ENCODE measurements at regions not wholly inside any gene's neighbourhood (a gene's known extent, or its start where the extent isn't known, plus 50 kb on each side); places are given as distances from the start of the nearest gene placed in this dataset.

DNA sequence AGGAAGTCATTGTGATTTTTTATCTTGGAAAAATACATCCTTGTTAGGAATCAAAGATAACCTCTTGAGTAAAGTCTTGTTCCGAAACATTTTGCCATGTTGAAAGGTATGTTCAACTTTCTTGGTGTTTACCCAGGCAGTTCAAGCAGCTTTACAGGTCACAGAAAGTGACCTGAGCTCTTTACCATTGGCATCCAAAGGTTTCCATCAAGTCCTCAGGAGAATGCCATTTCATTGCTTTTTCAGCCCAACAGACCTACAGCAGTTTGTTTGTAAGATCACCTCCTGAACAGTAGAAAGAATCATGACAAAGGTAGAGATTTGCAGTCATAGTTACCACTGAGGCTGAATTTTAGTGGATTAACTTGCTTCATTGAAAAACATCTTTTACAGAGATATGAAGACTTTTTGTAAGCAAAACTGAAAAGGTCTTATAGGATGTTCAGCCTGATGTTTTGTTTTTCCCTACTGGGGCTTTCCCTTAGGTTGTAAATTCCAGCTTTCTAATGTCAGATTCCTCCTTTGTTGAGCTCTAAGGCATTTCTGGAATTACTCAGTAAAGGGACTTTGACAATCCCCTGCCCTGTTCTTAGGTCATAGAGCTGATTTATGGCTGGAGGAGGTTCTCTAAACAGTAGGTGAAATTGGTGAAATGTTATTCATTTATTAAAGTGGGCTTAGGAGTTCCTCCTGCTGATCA lies 236.8 kb upstream of the RBMS1 start:
- Histone ChIP-seq H3K27ac (ENCODE audit: low read length) (no peak overlapping the region), H3K4me3 (ENCODE audit: low read length) (no peak overlapping the region), H3K27me3 (ENCODE audit: control insufficient read depth, insufficient read depth, low read length) (no peaks in the 10 kb centered on the region), H3K36me3 (ENCODE audit: control insufficient read depth, insufficient read depth, low read length) (no peaks in the 10 kb centered on the region), H3K9me3 (ENCODE audit: control insufficient read depth, low read depth, low read length) (no peaks in the 10 kb centered on the region), H3K4me1 (ENCODE audit: control insufficient read depth, insufficient read depth, low read length) (no peaks in the 10 kb centered on the region)
- no CpG with 5 or more reads among the region's 1 CpG for WGBS (ENCODE audit: insufficient coverage, low lambda C conversion rate)
- DNase-seq, result no peak

DNA sequence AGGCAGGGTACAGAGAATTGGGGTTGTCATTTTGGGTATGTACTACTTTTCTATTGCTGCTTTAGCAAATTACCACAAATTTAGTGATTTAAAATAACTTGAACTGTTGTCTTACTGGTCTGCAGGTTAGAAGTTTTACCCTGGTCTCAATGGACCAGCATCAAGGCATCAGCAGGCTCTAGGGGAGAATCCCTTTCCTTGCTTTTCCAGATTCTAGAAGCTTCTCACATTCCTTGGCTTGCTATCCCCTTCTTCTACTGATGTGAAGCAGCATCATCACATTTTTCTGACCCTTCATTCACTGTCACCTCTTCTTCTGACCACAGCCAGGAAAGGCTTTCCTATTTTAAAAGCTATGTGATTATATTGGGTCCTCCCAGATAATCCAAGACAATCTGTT lies 237.8 kb upstream of the RBMS1 start:
- H3K4me1 ChIP-seq (ENCODE audit: control insufficient read depth, insufficient read depth, low read length), result no peaks in the 10 kb centered on the region
- DNase-seq, result no peak
- H3K36me3 ChIP-seq (ENCODE audit: control insufficient read depth, insufficient read depth, low read length), result no peaks in the 10 kb centered on the region
- no peaks in the 10 kb centered on the region for H3K9me3 ChIP-seq (ENCODE audit: control insufficient read depth, low read depth, low read length)
- no peaks in the 10 kb centered on the region for H3K27me3 ChIP-seq (ENCODE audit: control insufficient read depth, insufficient read depth, low read length)
- H3K4me3 ChIP-seq (ENCODE audit: low read length), result no peak overlapping the region
- no peak overlapping the region for H3K27ac ChIP-seq (ENCODE audit: low read length)

DNA sequence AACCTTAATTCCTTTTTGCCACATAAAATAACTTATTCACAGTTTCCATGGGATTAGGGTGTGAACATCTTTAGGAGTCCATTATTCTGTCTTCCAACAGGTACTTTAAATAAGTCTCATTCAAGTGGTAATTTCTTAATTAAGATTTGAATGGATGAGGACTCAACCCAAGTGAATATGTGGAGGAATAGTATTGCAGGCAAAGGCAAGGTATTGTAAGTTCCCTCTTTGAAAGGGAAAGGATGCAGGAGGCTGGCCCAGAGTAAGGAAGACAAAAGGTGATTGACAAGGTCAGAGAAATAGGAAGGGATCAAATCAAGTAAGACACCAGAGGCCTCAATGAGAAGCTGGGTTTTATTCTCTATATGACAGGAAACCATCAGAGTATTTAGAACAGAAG lies 238.2 kb upstream of the RBMS1 start:
- Histone ChIP-seq H3K9me3 (ENCODE audit: control insufficient read depth, low read depth, low read length) (no peaks in the 10 kb centered on the region), H3K27me3 (ENCODE audit: control insufficient read depth, insufficient read depth, low read length) (no peaks in the 10 kb centered on the region), H3K27ac (ENCODE audit: low read length) (no peak overlapping the region), H3K36me3 (ENCODE audit: control insufficient read depth, insufficient read depth, low read length) (no peaks in the 10 kb centered on the region), H3K4me1 (ENCODE audit: control insufficient read depth, insufficient read depth, low read length) (no peaks in the 10 kb centered on the region), H3K4me3 (ENCODE audit: low read length) (no peak overlapping the region)
- DNase-seq, result no peak

DNA sequence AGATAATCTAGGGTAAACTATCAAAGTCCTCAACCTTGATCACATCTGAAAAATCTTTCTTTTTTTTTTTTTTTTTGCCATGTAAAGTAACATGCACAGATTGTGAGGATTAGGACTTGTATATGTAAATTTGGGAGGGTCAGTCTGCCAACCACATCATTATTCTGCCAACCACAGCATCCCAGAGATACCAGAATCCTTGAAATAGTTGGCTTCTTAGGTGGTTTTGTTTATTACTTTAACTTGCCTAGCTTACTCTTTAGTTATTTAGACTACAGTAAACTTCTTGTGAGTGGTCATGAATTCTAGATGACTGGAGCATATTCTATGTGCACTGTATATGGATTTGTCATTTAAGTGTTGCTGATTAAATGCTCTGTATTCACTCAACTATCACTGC lies 242.1 kb upstream of the RBMS1 start:
- H3K4me1 ChIP-seq (ENCODE audit: control insufficient read depth, insufficient read depth, low read length), result no peaks in the 10 kb centered on the region
- H3K27ac ChIP-seq (ENCODE audit: low read length), result no peak overlapping the region
- no peak for DNase-seq
- H3K27me3 ChIP-seq (ENCODE audit: control insufficient read depth, insufficient read depth, low read length), result no peaks in the 10 kb centered on the region
- H3K9me3 ChIP-seq (ENCODE audit: control insufficient read depth, low read depth, low read length), result no peaks in the 10 kb centered on the region
- no peaks in the 10 kb centered on the region for H3K36me3 ChIP-seq (ENCODE audit: control insufficient read depth, insufficient read depth, low read length)
- no peak overlapping the region for H3K4me3 ChIP-seq (ENCODE audit: low read length)

DNA sequence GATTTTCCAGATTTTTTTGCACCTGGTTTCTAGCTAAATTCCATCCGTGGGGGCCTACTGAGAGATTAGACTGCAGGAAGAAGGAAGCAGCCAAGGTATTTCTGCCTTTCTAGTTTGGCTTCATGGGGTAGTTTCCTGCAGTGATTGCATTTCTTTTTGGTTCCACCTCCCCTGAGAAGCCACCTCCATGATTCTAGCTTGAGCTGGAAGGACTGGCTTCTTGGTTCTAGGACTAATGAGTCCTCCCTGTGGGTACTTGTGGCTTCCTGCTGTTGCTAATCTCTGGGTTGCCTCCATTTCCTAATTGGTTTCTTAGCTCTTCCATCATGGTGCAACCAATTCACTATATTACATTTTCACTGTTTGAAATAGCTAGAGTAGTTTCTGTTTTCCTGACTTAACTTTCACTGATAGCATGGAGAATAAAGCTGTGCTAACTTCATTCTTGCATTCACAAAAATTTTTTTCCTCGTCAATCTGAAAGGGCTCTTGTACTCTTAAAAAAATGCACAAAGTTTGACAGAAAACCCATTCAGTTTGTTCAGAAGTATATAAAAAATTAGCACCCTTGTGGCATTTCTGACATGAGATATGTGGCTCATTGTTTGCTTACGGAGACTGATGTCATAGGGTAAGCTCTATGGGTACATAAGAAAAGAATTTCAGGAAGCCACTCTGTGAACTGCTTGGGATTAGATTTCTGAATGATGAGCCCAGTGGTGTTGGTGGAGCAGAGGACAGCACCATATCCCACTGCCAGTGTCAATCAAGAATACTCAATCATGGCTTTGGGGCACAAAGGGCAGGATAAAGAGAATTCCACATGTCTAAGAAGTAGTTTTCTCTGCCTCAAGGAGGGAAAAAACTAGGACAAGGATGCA lies 242.8 kb upstream of the RBMS1 start:
- no peaks in the 10 kb centered on the region for H3K27me3 ChIP-seq (ENCODE audit: control insufficient read depth, insufficient read depth, low read length)
- H3K4me3 ChIP-seq (ENCODE audit: low read length), result no peak overlapping the region
- H3K27ac ChIP-seq (ENCODE audit: low read length), result no peak overlapping the region
- no peak for DNase-seq
- no peaks in the 10 kb centered on the region for H3K36me3 ChIP-seq (ENCODE audit: control insufficient read depth, insufficient read depth, low read length)
- H3K9me3 ChIP-seq (ENCODE audit: control insufficient read depth, low read depth, low read length), result no peaks in the 10 kb centered on the region
- H3K4me1 ChIP-seq (ENCODE audit: control insufficient read depth, insufficient read depth, low read length), result no peaks in the 10 kb centered on the region
- WGBS (ENCODE audit: insufficient coverage, low lambda C conversion rate), result 83% methylated on average over 1 of the region's 3 CpGs

DNA sequence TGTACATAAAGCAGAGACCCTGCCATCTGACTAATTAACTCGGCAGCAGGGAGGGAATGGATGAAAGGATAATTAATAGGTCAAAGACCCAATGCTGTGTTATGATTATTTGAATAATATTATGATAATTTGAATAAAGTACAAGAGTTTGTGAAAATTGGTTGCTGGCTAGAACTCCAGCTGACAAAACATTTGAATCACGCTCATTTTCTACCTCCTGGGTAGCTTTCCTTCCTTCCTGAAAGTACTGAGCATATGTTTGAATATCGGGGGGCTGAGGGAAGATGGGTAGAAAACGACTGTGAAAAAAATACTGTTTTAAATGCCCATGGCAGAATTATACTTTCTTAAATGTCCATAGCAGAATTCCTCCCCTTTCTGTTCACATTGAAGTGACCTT lies 243.6 kb upstream of the RBMS1 start:
- Histone ChIP-seq H3K4me1 (ENCODE audit: control insufficient read depth, insufficient read depth, low read length) (no peaks in the 10 kb centered on the region), H3K27ac (ENCODE audit: low read length) (no peak overlapping the region), H3K9me3 (ENCODE audit: control insufficient read depth, low read depth, low read length) (no peaks in the 10 kb centered on the region), H3K27me3 (ENCODE audit: control insufficient read depth, insufficient read depth, low read length) (no peaks in the 10 kb centered on the region), H3K36me3 (ENCODE audit: control insufficient read depth, insufficient read depth, low read length) (no peaks in the 10 kb centered on the region), H3K4me3 (ENCODE audit: low read length) (no peak overlapping the region)
- no peak for DNase-seq
- 80% methylated on average over 1 of the region's 4 CpGs for WGBS (ENCODE audit: insufficient coverage, low lambda C conversion rate)

DNA sequence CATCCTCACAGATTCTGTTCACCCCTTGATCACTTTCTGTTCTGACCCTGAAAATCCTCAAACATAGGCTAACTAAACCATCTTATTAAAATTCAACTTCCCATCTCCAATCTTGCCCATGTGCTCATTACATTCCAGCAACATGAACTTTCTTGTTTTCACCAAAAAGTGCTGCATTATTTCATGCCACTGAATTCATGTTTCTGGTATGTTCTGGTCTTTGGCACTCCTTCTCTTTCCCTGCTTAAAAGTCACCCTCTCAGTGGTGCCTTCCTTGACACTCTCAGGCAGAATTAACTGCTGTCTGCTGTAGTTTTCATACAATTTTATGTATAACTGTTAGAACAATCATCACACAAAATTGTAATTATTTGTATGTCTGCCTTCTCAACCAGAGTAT lies 247.7 kb upstream of the RBMS1 start:
- H3K27ac ChIP-seq (ENCODE audit: low read length), result no peak overlapping the region
- no peaks in the 10 kb centered on the region for H3K4me1 ChIP-seq (ENCODE audit: control insufficient read depth, insufficient read depth, low read length)
- H3K4me3 ChIP-seq (ENCODE audit: low read length), result no peak overlapping the region
- H3K36me3 ChIP-seq (ENCODE audit: control insufficient read depth, insufficient read depth, low read length), result no peaks in the 10 kb centered on the region
- no peak for DNase-seq
- H3K9me3 ChIP-seq (ENCODE audit: control insufficient read depth, low read depth, low read length), result no peaks in the 10 kb centered on the region
- no peaks in the 10 kb centered on the region for H3K27me3 ChIP-seq (ENCODE audit: control insufficient read depth, insufficient read depth, low read length)

DNA sequence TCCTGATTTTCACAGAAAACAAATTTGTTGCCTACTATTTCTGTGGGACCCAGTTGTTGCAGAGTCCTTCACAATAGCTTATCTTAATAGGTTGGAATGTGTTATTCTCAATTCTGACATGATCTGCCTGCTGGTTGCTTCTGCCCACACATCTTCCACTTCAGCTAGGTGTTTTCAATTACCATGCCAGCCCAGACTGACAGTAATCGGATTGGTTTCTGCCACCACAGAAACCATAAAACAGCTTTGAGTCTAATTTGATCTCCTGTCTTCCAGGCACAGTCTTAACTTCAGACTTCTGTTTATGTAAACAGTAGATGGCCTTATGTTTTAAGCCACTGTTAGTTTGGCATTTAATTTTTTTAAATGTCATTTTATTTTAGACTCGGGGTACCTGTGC lies 248.2 kb upstream of the RBMS1 start:
- Histone ChIP-seq H3K36me3 (ENCODE audit: control insufficient read depth, insufficient read depth, low read length) (no peaks in the 10 kb centered on the region), H3K9me3 (ENCODE audit: control insufficient read depth, low read depth, low read length) (no peaks in the 10 kb centered on the region), H3K27me3 (ENCODE audit: control insufficient read depth, insufficient read depth, low read length) (no peaks in the 10 kb centered on the region), H3K4me3 (ENCODE audit: low read length) (no peak overlapping the region), H3K4me1 (ENCODE audit: control insufficient read depth, insufficient read depth, low read length) (no peaks in the 10 kb centered on the region), H3K27ac (ENCODE audit: low read length) (no peak overlapping the region)
- no peak for DNase-seq
- 100% methylated on average over 1 of the region's 2 CpGs for WGBS (ENCODE audit: insufficient coverage, low lambda C conversion rate)

DNA sequence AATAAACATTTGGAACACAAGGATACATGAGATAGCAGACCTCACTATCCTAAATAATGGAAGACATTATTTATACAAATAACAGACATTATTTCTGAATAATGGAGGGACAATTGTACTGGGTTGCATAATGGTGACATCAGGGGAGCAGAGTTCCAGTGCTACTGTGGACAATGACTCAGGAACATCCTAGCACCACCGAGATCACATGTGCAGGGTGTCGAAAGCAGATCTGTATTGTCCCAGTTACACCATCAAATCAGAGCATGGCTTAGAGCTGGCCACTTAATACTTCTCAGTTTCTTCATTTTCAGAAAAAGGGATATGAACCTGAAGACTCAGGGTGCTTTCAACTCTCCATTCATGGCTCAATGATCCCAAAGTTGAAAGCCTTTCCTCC lies 249.1 kb upstream of the RBMS1 start:
- no peaks in the 10 kb centered on the region for H3K27me3 ChIP-seq (ENCODE audit: control insufficient read depth, insufficient read depth, low read length)
- no peaks in the 10 kb centered on the region for H3K4me1 ChIP-seq (ENCODE audit: control insufficient read depth, insufficient read depth, low read length)
- no peaks in the 10 kb centered on the region for H3K36me3 ChIP-seq (ENCODE audit: control insufficient read depth, insufficient read depth, low read length)
- H3K27ac ChIP-seq (ENCODE audit: low read length), result no peak overlapping the region
- DNase-seq, result no peak
- whole genome bisulfite sequencing (ENCODE audit: insufficient coverage, low lambda C conversion rate), result no CpG with 5 or more reads among the region's 2 CpGs
- no peaks in the 10 kb centered on the region for H3K9me3 ChIP-seq (ENCODE audit: control insufficient read depth, low read depth, low read length)
- H3K4me3 ChIP-seq (ENCODE audit: low read length), result no peak overlapping the region

DNA sequence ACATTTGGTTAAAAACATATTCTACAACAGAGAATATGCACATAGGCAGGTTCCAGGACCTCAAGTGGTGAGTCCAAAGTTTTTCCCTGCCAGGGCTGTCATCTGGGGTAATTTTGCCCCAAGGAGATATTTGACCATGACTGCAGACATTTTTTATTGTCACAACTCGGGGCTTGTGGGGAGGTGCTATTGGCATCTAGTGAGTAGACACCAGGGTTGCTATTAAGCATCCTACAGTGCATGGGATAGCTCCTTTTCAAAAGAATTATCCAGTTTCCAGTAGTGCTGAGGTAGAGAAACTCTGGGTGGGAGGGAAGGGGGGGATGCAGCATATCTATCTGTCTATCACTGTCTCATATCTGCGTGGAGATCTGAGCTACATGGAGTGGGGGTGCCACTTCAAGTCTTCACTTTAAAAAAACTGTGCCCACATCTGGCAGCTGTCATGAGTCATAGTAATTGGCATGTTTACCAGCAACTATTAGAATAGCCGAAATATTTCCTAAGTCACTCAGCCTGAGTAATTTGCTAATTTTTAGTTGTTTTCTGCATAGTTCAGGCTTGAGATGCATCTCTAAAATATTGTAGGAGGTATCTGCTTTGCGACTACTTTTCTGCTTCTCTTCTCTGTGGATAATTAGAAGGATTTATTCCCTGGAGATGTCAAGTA lies 254.0 kb upstream of the RBMS1 start:
- H3K36me3 ChIP-seq (ENCODE audit: control insufficient read depth, insufficient read depth, low read length), result no peaks in the 10 kb centered on the region
- 80% methylated on average over 1 of the region's 4 CpGs for WGBS (ENCODE audit: insufficient coverage, low lambda C conversion rate)

More for the DNA sequence above, 254.0 kb upstream of the RBMS1 start:
- Histone ChIP-seq H3K9me3 (ENCODE audit: control insufficient read depth, low read depth, low read length) (no peaks in the 10 kb centered on the region), H3K4me3 (ENCODE audit: low read length) (no peak overlapping the region), H3K4me1 (ENCODE audit: control insufficient read depth, insufficient read depth, low read length) (no peaks in the 10 kb centered on the region), H3K27me3 (ENCODE audit: control insufficient read depth, insufficient read depth, low read length) (no peaks in the 10 kb centered on the region), H3K27ac (ENCODE audit: low read length) (no peak overlapping the region)
- DNase-seq, result no peak

All from large intestine (tissue), 3 donors.